Esophagus squamous epithelium (tissue), 5 donors: ENCODE measurements at regions not wholly inside any gene's neighbourhood (a gene's known extent, or its start where the extent isn't known, plus 50 kb on each side); places are given as distances from the start of the nearest gene placed in this dataset.

ENCODE experiments used
- DNase-seq: peaks from one replicate; lab custom pipeline; 2025; lab: John Stamatoyannopoulos, UW
- H3K27ac ChIP-seq, 4 donors: fragments of 200-600 bp; sonication (generic); one replicate each; pipeline ENCODE4 v1.5.1; 2016 to 2019; ENCODE audit warnings: mild to moderate bottlenecking in 1 of 4
- H3K27me3 ChIP-seq, 4 donors: fragments of 200-600 bp; sonication (generic); 1 replicate in 3 of 4; 2 replicates in 1 of 4; pipeline versions ENCODE4 v1.5.1 to v1.6.0; 2017 to 2021; ENCODE audit warnings: antibody characterized with exemption in 1 of 4
- H3K36me3 ChIP-seq, 3 donors: fragments of 200-600 bp; sonication (generic); one replicate each; pipeline ENCODE4 v1.5.1; 2016 to 2019
- H3K4me1 ChIP-seq, 3 donors: fragments of 200-600 bp; sonication (generic); one replicate each; pipeline ENCODE4 v1.5.1; 2017 to 2019
- H3K4me3 ChIP-seq, 4 donors: fragments of 200-600 bp; sonication (generic); 1 replicate in 3 of 4; 2 replicates in 1 of 4; pipeline ENCODE4 v1.5.1; 2016 to 2019; ENCODE audit warnings: mild to moderate bottlenecking in 2 of 4, moderate library complexity in 1 of 4
- H3K9me3 ChIP-seq, 3 donors: fragments of 200-600 bp; sonication (generic); one replicate each; pipeline ENCODE4 v1.5.1; 2016 to 2019
- CTCF ChIP-seq, 6 experiments: fragments of 450-650 bp in 4 of 6; fragments of 200-600 bp in 2 of 6; sonication (generic) in 2 of 6; IDR thresholded peaks; one replicate each; pipeline ENCODE4 v1.5.1; 2016 to 2019; ENCODE audit warnings: antibody characterized with exemption in 6 of 6, mild to moderate bottlenecking in 4 of 6, moderate library complexity in 4 of 6
- POLR2A ChIP-seq, 4 donors: fragments of 450-650 bp; IDR thresholded peaks; one replicate each; pipeline ENCODE4 v1.6.1; 2017; ENCODE audit warnings: antibody characterized with exemption in 4 of 4, mild to moderate bottlenecking in 4 of 4, moderate library complexity in 3 of 4
- WGBS, 2 donors: methylation state at CpG; one replicate each; pipeline ENCODE4 v1.1.5; 2018; 5-methylcytosine and 5-hydroxymethylcytosine counted together
- intact Hi-C: fragments of 100-400 bp; cut with DNase I; formaldehyde crosslinking; loops from one replicate; pipeline ENCODE4 v1.15.0; 2022
- donor health status: DM: yes; HTN: yes; CAD: no.

GRCh38 chr18:51545446-51545845 is 348.0 kb upstream of the MEX3C start:
- 72 to 78% methylated on average over 4 of the region's 4 CpGs for WGBS, 2 donors
- H3K36me3 ChIP-seq: no peaks in the 10 kb centered on the region
- no peak overlapping the region for H3K4me3 ChIP-seq
- H3K27ac ChIP-seq: no peak overlapping the region
- TF ChIP-seq POLR2A (IDR thresholded peaks at IDR 0.05): no peak
- TF ChIP-seq CTCF (IDR thresholded peaks at IDR 0.05): no peak
- no peak for DNase-seq
- H3K9me3 ChIP-seq: no peaks in the 10 kb centered on the region
- no peaks in the 10 kb centered on the region for H3K27me3 ChIP-seq
- intact Hi-C loops: no loop called here
- no peaks in the 10 kb centered on the region for H3K4me1 ChIP-seq

GRCh38 chr18:51559198-51559901 is 361.9 kb upstream of the MEX3C start:
- 83 to 93% methylated on average over 2 of the region's 2 CpGs for WGBS, 2 donors
- Histone ChIP-seq H3K4me3 (no peak overlapping the region), H3K4me1 (no peaks in the 10 kb centered on the region), H3K36me3 (no peaks in the 10 kb centered on the region), H3K27me3 (peaks cover 0 to 4% (median 0%) of the 10 kb centered on the region in 4 donors), H3K9me3 (no peaks in the 10 kb centered on the region), H3K27ac (no peak overlapping the region)
- intact Hi-C loops: no loop called here
- no peak for TF ChIP-seq CTCF (IDR thresholded peaks at IDR 0.05)
- TF ChIP-seq POLR2A (IDR thresholded peaks at IDR 0.05): no peak
- DNase-seq: no peak

- TF ChIP-seq POLR2A (IDR thresholded peaks at IDR 0.05): no peak
- no peak for TF ChIP-seq CTCF (IDR thresholded peaks at IDR 0.05)
- no peak for DNase-seq
- Histone ChIP-seq H3K36me3 (no peaks in the 10 kb centered on the region), H3K27ac (no peak overlapping the region), H3K9me3 (no peaks in the 10 kb centered on the region), H3K4me3 (no peak overlapping the region), H3K4me1 (no peaks in the 10 kb centered on the region), H3K27me3 (peaks cover 0 to 4% (median 0%) of the 10 kb centered on the region in 4 donors)
- 61 to 88% methylated on average over 1 of the region's 1 CpG for WGBS, 2 donors
- intact Hi-C loops: no loop called here
Measured at GRCh38 chr18:51559902-51560287, 362.4 kb upstream of the MEX3C start.

GRCh38 chr18:51561821-51562220 is 364.3 kb upstream of the MEX3C start:
- no peak for DNase-seq
- no peak overlapping the region for H3K27ac ChIP-seq
- H3K27me3 ChIP-seq: peaks cover 0 to 4% (median 0%) of the 10 kb centered on the region in 4 donors
- 63 to 65% methylated on average over 3 to 4 of the region's 4 CpGs for WGBS, 2 donors
- no peaks in the 10 kb centered on the region for H3K4me1 ChIP-seq
- intact Hi-C loops: no loop called here
- no peaks in the 10 kb centered on the region for H3K36me3 ChIP-seq
- no peak overlapping the region for H3K4me3 ChIP-seq
- no peak for TF ChIP-seq POLR2A (IDR thresholded peaks at IDR 0.05)
- no peak for TF ChIP-seq CTCF (IDR thresholded peaks at IDR 0.05)
- H3K9me3 ChIP-seq: no peaks in the 10 kb centered on the region

- Histone ChIP-seq H3K27me3 (peaks cover 0 to 4% (median 0%) of the 10 kb centered on the region in 4 donors), H3K9me3 (no peaks in the 10 kb centered on the region), H3K4me1 (no peaks in the 10 kb centered on the region), H3K27ac (no peak overlapping the region), H3K36me3 (no peaks in the 10 kb centered on the region), H3K4me3 (no peak overlapping the region)
- WGBS, 2 donors: 58 to 70% methylated on average over 5 of the region's 5 CpGs
- intact Hi-C loops: no loop called here
- no peak for DNase-seq
- TF ChIP-seq CTCF (IDR thresholded peaks at IDR 0.05): no peak
- TF ChIP-seq POLR2A (IDR thresholded peaks at IDR 0.05): no peak
Measured at GRCh38 chr18:51562866-51563265, 365.4 kb upstream of the MEX3C start.
